MM.1S (cell line): ENCODE measurements at regions not wholly inside any gene's neighbourhood (a gene's known extent, or its start where the extent isn't known, plus 50 kb on each side); places are given as distances from the start of the nearest gene placed in this dataset.

Experiments used
- EZH2 ChIP-seq: fragments of 300-600 bp; sonication (generic); optimal IDR thresholded peaks from 2 replicates; pipeline ENCODE3; 2017; ENCODE audit warnings: low read depth, mild to moderate bottlenecking, antibody characterized with exemption, low read length, mixed read lengths
- EZH2phosphoT487 ChIP-seq: fragments of 300-600 bp; sonication (generic); IDR thresholded peaks from 2 replicates; pipeline ENCODE4 v1.6.1; 2018; ENCODE audit warnings: antibody characterized with exemption, low read length
- TF ChIP-seq, protein P1 (sequence below): fragments of 300-600 bp; sonication (generic); IDR thresholded peaks from 2 replicates; pipeline ENCODE4 v1.5.1; 2016; ENCODE audit warnings: antibody characterized with exemption, low read length, mixed read lengths

DNA sequence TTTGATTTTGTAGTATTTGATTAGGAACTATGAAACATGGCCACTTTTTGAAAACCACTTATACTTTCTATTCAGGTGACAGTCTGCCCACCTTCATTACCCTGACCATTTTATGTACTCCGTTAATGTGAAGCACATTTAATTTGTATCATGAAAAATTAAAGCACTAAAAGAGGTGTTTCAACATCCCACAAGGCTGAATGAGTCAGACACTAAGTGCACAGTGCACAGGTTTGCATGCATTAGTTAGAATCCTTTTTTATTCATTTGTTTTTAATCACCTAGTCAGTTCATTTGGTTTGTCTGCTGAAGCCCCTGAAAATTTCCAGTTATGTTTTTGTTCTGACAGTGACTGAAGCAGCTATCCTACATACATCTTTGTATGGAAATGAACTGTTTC is 271.0 kb downstream of the SLITRK5 start:
- TF ChIP-seq, protein P1, sequence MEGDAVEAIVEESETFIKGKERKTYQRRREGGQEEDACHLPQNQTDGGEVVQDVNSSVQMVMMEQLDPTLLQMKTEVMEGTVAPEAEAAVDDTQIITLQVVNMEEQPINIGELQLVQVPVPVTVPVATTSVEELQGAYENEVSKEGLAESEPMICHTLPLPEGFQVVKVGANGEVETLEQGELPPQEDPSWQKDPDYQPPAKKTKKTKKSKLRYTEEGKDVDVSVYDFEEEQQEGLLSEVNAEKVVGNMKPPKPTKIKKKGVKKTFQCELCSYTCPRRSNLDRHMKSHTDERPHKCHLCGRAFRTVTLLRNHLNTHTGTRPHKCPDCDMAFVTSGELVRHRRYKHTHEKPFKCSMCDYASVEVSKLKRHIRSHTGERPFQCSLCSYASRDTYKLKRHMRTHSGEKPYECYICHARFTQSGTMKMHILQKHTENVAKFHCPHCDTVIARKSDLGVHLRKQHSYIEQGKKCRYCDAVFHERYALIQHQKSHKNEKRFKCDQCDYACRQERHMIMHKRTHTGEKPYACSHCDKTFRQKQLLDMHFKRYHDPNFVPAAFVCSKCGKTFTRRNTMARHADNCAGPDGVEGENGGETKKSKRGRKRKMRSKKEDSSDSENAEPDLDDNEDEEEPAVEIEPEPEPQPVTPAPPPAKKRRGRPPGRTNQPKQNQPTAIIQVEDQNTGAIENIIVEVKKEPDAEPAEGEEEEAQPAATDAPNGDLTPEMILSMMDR = no peak
- TF ChIP-seq EZH2phosphoT487 = no peak
- no peak for TF ChIP-seq EZH2
